HepG2 (cell line): ENCODE measurements at regions not wholly inside any gene's neighbourhood (a gene's known extent, or its start where the extent isn't known, plus 50 kb on each side); places are given as distances from the start of the nearest gene placed in this dataset.

Experiments used
- ARNTL ChIP-seq: sonication (generic); formaldehyde crosslinking; IDR thresholded peaks from 2 replicates; pipeline ENCODE4 v1.4.0; 2020; ENCODE audit warnings: mild to moderate bottlenecking, missing genetic modification reagents
- GFI1 ChIP-seq: sonication (generic); formaldehyde crosslinking; IDR thresholded peaks from 2 replicates; pipeline ENCODE4 v1.5.0; 2020; ENCODE audit warnings: missing genetic modification reagents, mild to moderate bottlenecking, borderline replicate concordance
- MIER2 ChIP-seq: IDR thresholded peaks from 2 replicates; pipeline ENCODE4 v1.6.1; 2016; ENCODE audit warnings: missing biosample characterization, missing genetic modification reagents
- PRPF4 ChIP-seq: fragments of 200-400 bp; formaldehyde crosslinking; IDR thresholded peaks from 2 replicates; pipeline ENCODE4 v1.6.1; 2016; ENCODE audit warnings: low read length, low read depth; ENCODE audit not compliant: poor library complexity, severe bottlenecking
- RXRA ChIP-seq: sonication (generic); formaldehyde crosslinking; IDR thresholded peaks from 2 replicates; pipeline ENCODE4 v1.5.1; 2020; ENCODE audit warnings: missing genetic modification reagents
- SOX6 ChIP-seq, 2 experiments: fragments of 450-650 bp in 1 of 2; sonication (generic) in 1 of 2; formaldehyde crosslinking in 1 of 2; IDR thresholded peaks; 2 replicates each; pipeline versions ENCODE4 v1.4.0 to v1.6.1; 2017 to 2020; ENCODE audit warnings: antibody characterized with exemption in 1 of 2, mild to moderate bottlenecking in 1 of 2, missing genetic modification reagents in 1 of 2
- ZHX2 ChIP-seq, 2 experiments: sonication (generic) in 1 of 2; formaldehyde crosslinking in 1 of 2; IDR thresholded peaks; 2 replicates each; pipeline versions ENCODE4 v1.6.1 to v1.9.0; 2014 to 2022; ENCODE audit warnings: antibody characterized with exemption in 1 of 2, borderline replicate concordance in 1 of 2, inconsistent platforms in 1 of 2, low read depth in 1 of 2, missing genetic modification reagents in 1 of 2
- ZNF513 ChIP-seq: sonication (generic); formaldehyde crosslinking; conservative IDR thresholded peaks from 2 replicates; pipeline ENCODE4 v1.5.0; 2020; ENCODE audit warnings: missing genetic modification reagents
- ZNF816 ChIP-seq: sonication (generic); formaldehyde crosslinking; IDR thresholded peaks from 2 replicates; pipeline ENCODE4 v1.8.0; 2022; ENCODE audit warnings: missing genetic modification reagents, mild to moderate bottlenecking, borderline replicate concordance
- TF ChIP-seq, protein P1 (sequence below): sonication (generic); formaldehyde crosslinking; IDR thresholded peaks from 2 replicates; pipeline ENCODE4 v1.8.1; 2023; ENCODE audit warnings: mild to moderate bottlenecking, inconsistent platforms, moderate library complexity, missing genetic modification reagents, borderline replicate concordance
- TF ChIP-seq, protein P2 (sequence below): sonication (generic); formaldehyde crosslinking; IDR thresholded peaks from 2 replicates; pipeline ENCODE4 v1.5.1; 2020; ENCODE audit warnings: missing genetic modification reagents, mild to moderate bottlenecking, borderline replicate concordance
- TF ChIP-seq, protein P3 (sequence below): sonication (generic); formaldehyde crosslinking; IDR thresholded peaks from 2 replicates; pipeline ENCODE4 v1.5.1; 2020; ENCODE audit warnings: mild to moderate bottlenecking, moderate library complexity, missing genetic modification reagents

GRCh38 chr6:126824815-126825214 lies 293.7 kb upstream of the RSPO3 start (continued):
- TF ChIP-seq ZHX2 (IDR thresholded peaks at IDR 0.05; ENCODE audit: low read depth), result no peak
- no peak for TF ChIP-seq ZHX2 (CRISPR knock-in tag; IDR thresholded peaks at IDR 0.05; ENCODE audit: borderline replicate concordance)
- TF ChIP-seq SOX6 (IDR thresholded peaks at IDR 0.05), result no peak
- no peak for TF ChIP-seq SOX6 (CRISPR knock-in tag; IDR thresholded peaks at IDR 0.05)
- TF ChIP-seq GFI1 (CRISPR knock-in tag), result no peak
- TF ChIP-seq, protein P1, sequence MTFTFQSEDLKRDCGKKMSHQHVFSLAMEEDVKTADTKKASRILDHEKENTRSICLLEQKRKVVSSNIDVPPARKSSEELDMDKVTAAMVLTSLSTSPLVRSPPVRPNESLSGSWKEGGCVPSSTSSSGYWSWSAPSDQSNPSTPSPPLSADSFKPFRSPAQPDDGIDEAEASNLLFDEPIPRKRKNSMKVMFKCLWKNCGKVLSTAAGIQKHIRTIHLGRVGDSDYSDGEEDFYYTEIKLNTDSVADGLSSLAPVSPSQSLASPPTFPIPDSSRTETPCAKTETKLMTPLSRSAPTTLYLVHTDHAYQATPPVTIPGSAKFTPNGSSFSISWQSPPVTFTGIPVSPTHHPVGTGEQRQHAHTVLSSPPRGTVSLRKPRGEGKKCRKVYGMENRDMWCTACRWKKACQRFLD, result no peak
- no peak for TF ChIP-seq ZNF513 (CRISPR knock-in tag)
- TF ChIP-seq PRPF4, result no peak
- TF ChIP-seq, protein P2, sequence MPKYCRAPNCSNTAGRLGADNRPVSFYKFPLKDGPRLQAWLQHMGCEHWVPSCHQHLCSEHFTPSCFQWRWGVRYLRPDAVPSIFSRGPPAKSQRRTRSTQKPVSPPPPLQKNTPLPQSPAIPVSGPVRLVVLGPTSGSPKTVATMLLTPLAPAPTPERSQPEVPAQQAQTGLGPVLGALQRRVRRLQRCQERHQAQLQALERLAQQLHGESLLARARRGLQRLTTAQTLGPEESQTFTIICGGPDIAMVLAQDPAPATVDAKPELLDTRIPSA, result no peak
- no peak for TF ChIP-seq ARNTL (CRISPR knock-in tag)
- no peak for TF ChIP-seq ZNF816
- TF ChIP-seq MIER2 (CRISPR knock-in tag), result no peak
- TF ChIP-seq, protein P3, sequence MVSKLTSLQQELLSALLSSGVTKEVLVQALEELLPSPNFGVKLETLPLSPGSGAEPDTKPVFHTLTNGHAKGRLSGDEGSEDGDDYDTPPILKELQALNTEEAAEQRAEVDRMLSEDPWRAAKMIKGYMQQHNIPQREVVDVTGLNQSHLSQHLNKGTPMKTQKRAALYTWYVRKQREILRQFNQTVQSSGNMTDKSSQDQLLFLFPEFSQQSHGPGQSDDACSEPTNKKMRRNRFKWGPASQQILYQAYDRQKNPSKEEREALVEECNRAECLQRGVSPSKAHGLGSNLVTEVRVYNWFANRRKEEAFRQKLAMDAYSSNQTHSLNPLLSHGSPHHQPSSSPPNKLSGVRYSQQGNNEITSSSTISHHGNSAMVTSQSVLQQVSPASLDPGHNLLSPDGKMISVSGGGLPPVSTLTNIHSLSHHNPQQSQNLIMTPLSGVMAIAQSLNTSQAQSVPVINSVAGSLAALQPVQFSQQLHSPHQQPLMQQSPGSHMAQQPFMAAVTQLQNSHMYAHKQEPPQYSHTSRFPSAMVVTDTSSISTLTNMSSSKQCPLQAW (CRISPR knock-in tag), result no peak
- TF ChIP-seq RXRA (CRISPR knock-in tag), result no peak
